Panc1 (cell line): ENCODE measurements at regions not wholly inside any gene's neighbourhood (a gene's known extent, or its start where the extent isn't known, plus 50 kb on each side); places are given as distances from the start of the nearest gene placed in this dataset.
"Not testable (repeated sequence)": the region's sequence is repeated elsewhere in the genome, so short reads cannot be mapped to it uniquely, and the experiment has no call there.

Source experiments
- ATAC-seq: fragments of 200-7000 bp; cut with Tn5 transposase; 2 replicates; pipeline ENCODE4 v1.9.1; 2020; ENCODE audit warnings: mild to moderate bottlenecking, moderate library complexity
- BruUV-seq: library from RNA; stranded (reverse); fragments of 400-500 nt; replicated peaks from 2 replicates; lab custom pipeline; 2021; lab: Mats Ljungman, UMichigan
- CTCF ChIA-PET: fragments of 300-600 bp; sonication (Branson Sonifier 250); formaldehyde crosslinking; loops from one replicate; lab custom pipeline; 2022; ENCODE audit warnings: antibody characterized with exemption; lab: Charles Lee
- POLR2A ChIA-PET: fragments of 300-600 bp; sonication (Branson Sonifier 250); formaldehyde crosslinking; loops from one replicate; lab custom pipeline; 2022; ENCODE audit warnings: antibody characterized with exemption; lab: Charles Lee
- DNase-seq: peaks from one replicate; pipeline ENCODE4 v3.0.0-alpha.2; 2010; ENCODE audit warnings: low read depth, low spot score
- H3K27ac ChIP-seq: 2 replicates; pipeline ENCODE4 v1.5.1; 2011; ENCODE audit warnings: mild to moderate bottlenecking, low read length, inconsistent platforms
- H3K27me3 ChIP-seq: fragments of 200-500 bp; sonication (Bioruptor generic); 2 replicates; pipeline ENCODE4 v1.6.0; 2014; ENCODE audit warnings: low read length, inconsistent platforms; ENCODE audit not compliant: control insufficient read depth, insufficient read depth
- H3K36me3 ChIP-seq: fragments of 200-500 bp; sonication (Bioruptor generic); 2 replicates; pipeline ENCODE4 v1.5.1; 2014; ENCODE audit warnings: inconsistent platforms, mild to moderate bottlenecking, low read length, moderate library complexity; ENCODE audit not compliant: control insufficient read depth, insufficient read depth
- H3K4me1 ChIP-seq: 2 replicates; pipeline ENCODE4 v1.5.1; 2011; ENCODE audit warnings: inconsistent platforms, mild to moderate bottlenecking, low read length, moderate library complexity; ENCODE audit not compliant: control insufficient read depth, insufficient read depth
- H3K4me3 ChIP-seq, 2 experiments: 2 replicates each; pipeline ENCODE4 v1.5.1; 2011 to 2012; ENCODE audit warnings: low read depth in 2 of 2, low read length in 2 of 2, mild to moderate bottlenecking in 2 of 2, inconsistent platforms in 1 of 2, moderate library complexity in 1 of 2
- H3K9me3 ChIP-seq: fragments of 200-500 bp; sonication (Bioruptor generic); 2 replicates; pipeline ENCODE4 v1.5.1; 2014; ENCODE audit warnings: low read depth, mild to moderate bottlenecking, inconsistent platforms, low read length, moderate library complexity; ENCODE audit not compliant: control insufficient read depth, insufficient read depth
- POLR2AphosphoS5 ChIP-seq: IDR thresholded peaks from 2 replicates; pipeline ENCODE4 v1.6.1; 2012; ENCODE audit warnings: mild to moderate bottlenecking, low read depth, low read length, moderate library complexity
- SIN3A ChIP-seq: IDR thresholded peaks from 2 replicates; pipeline ENCODE4 v1.6.1; 2012; ENCODE audit warnings: low read depth, mild to moderate bottlenecking, low read length, moderate library complexity, borderline replicate concordance; ENCODE audit not compliant: insufficient read depth
- TCF7L2 ChIP-seq: IDR thresholded peaks from 2 replicates; pipeline ENCODE4 v1.6.1; 2011; ENCODE audit warnings: mild to moderate bottlenecking, low read depth, low read length, inconsistent platforms
- in situ Hi-C: cut with HindIII; loops from 2 replicates; pipeline ENCODE4 v1.10.0; 2016; ENCODE audit warnings: low sequenced_read_pairs, low pct_unique_long_range_greater_than_20kb
- intact Hi-C: fragments of 100-400 bp; cut with micrococcal nuclease; formaldehyde crosslinking; loops from one replicate; pipeline ENCODE4 v1.10.0; 2022; ENCODE audit not compliant: unreplicated experiment
- TF ChIP-seq, protein P1 (sequence below): fragments of 450-650 bp; IDR thresholded peaks from 2 replicates; pipeline ENCODE4 v1.5.1; 2017; ENCODE audit warnings: mild to moderate bottlenecking
- TF ChIP-seq, protein P2 (sequence below), 2 experiments: IDR thresholded peaks; 2 replicates each; pipeline ENCODE4 v1.6.1; 2011 to 2012; ENCODE audit warnings: low read depth in 2 of 2, control low read depth in 1 of 2, low read length in 1 of 2, mild to moderate bottlenecking in 1 of 2, moderate library complexity in 1 of 2; ENCODE audit not compliant: insufficient read depth in 1 of 2

GRCh38 chr3:109869586-109869985, 532.2 kb upstream of the DPPA4 start:
- DNase-seq (no peak), ATAC-seq (no peak)
- Histone ChIP-seq H3K4me3 (no peak overlapping the region), H3K27me3 (no peaks in the 10 kb centered on the region), H3K36me3 (no peaks in the 10 kb centered on the region), H3K4me1 (no peaks in the 10 kb centered on the region), H3K9me3 (no peaks in the 10 kb centered on the region; the same call in 1 of the 2 replicates), H3K27ac (no peak overlapping the region)
- in situ Hi-C loops = no loop called here
- TF ChIP-seq, protein P1, sequence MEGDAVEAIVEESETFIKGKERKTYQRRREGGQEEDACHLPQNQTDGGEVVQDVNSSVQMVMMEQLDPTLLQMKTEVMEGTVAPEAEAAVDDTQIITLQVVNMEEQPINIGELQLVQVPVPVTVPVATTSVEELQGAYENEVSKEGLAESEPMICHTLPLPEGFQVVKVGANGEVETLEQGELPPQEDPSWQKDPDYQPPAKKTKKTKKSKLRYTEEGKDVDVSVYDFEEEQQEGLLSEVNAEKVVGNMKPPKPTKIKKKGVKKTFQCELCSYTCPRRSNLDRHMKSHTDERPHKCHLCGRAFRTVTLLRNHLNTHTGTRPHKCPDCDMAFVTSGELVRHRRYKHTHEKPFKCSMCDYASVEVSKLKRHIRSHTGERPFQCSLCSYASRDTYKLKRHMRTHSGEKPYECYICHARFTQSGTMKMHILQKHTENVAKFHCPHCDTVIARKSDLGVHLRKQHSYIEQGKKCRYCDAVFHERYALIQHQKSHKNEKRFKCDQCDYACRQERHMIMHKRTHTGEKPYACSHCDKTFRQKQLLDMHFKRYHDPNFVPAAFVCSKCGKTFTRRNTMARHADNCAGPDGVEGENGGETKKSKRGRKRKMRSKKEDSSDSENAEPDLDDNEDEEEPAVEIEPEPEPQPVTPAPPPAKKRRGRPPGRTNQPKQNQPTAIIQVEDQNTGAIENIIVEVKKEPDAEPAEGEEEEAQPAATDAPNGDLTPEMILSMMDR = no peak
- TF ChIP-seq SIN3A (no peak), POLR2AphosphoS5 (no peak), TCF7L2 (no peak)
- TF ChIP-seq, protein P2, sequence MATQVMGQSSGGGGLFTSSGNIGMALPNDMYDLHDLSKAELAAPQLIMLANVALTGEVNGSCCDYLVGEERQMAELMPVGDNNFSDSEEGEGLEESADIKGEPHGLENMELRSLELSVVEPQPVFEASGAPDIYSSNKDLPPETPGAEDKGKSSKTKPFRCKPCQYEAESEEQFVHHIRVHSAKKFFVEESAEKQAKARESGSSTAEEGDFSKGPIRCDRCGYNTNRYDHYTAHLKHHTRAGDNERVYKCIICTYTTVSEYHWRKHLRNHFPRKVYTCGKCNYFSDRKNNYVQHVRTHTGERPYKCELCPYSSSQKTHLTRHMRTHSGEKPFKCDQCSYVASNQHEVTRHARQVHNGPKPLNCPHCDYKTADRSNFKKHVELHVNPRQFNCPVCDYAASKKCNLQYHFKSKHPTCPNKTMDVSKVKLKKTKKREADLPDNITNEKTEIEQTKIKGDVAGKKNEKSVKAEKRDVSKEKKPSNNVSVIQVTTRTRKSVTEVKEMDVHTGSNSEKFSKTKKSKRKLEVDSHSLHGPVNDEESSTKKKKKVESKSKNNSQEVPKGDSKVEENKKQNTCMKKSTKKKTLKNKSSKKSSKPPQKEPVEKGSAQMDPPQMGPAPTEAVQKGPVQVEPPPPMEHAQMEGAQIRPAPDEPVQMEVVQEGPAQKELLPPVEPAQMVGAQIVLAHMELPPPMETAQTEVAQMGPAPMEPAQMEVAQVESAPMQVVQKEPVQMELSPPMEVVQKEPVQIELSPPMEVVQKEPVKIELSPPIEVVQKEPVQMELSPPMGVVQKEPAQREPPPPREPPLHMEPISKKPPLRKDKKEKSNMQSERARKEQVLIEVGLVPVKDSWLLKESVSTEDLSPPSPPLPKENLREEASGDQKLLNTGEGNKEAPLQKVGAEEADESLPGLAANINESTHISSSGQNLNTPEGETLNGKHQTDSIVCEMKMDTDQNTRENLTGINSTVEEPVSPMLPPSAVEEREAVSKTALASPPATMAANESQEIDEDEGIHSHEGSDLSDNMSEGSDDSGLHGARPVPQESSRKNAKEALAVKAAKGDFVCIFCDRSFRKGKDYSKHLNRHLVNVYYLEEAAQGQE (IDR thresholded peaks at IDR 0.05; ENCODE audit: insufficient read depth in 1 of 2, low read depth in 2 of 2, low read length in 1 of 2) = no peak
- POLR2A ChIA-PET = no interaction called here
- no TSS peak for BruUV-seq
- CTCF ChIA-PET = no interaction called here
- intact Hi-C loops = no loop called here

- TF ChIP-seq POLR2AphosphoS5 (no peak), TCF7L2 (no peak), SIN3A (no peak)
- TF ChIP-seq, protein P2 (IDR thresholded peaks at IDR 0.05; ENCODE audit: insufficient read depth in 1 of 2, low read depth in 2 of 2, low read length in 1 of 2) = no peak
- TF ChIP-seq, protein P1 = no peak
- Histone ChIP-seq H3K4me1 (no peaks in the 10 kb centered on the region), H3K4me3 (no peak overlapping the region), H3K27ac (no peak overlapping the region), H3K9me3 (no peaks in the 10 kb centered on the region), H3K27me3 (no peaks in the 10 kb centered on the region), H3K36me3 (no peaks in the 10 kb centered on the region)
- ATAC-seq (no peak), DNase-seq (no peak)
- BruUV-seq = no TSS peak
- in situ Hi-C loops (no loop called here), intact Hi-C loops (no loop called here)
- ChIA-PET POLR2A (no interaction called here), CTCF (no interaction called here)
These were observed 537.8 kb upstream of the DPPA4 start for GRCh38 chr3:109874896-109875708.

DNA sequence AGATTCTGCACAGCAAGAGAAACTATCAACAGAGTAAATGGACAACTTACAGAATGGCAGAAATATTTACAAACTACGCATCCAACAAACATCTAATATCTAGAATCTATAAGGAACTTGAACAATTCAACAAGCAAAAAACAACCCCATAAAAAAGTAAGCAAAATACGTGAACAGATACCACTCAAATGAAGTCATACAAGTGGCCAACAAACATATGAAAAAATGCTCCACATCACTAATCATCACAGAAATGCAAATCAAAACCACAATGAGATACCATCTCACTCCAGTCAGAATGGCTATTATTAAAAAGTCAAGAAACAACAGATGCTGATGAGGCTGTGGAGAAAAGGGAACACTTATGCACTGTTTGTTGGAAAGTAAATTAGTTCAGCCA, 540.3 kb upstream of the DPPA4 start:
- H3K27ac ChIP-seq, intact Hi-C loops, ATAC-seq, H3K9me3 ChIP-seq, H3K4me1 ChIP-seq, H3K27me3 ChIP-seq, in situ Hi-C loops, POLR2A ChIA-PET, H3K4me3 ChIP-seq, H3K36me3 ChIP-seq, CTCF ChIA-PET, BruUV-seq, DNase-seq: not testable (repeated sequence)
